ENCODE measurements at regions not wholly inside any gene's neighbourhood (a gene's known extent, or its start where the extent isn't known, plus 50 kb on each side); places are given as distances from the start of the nearest gene placed in this dataset.
"Not testable (repeated sequence)": the region's sequence is repeated elsewhere in the genome, so short reads cannot be mapped to it uniquely, and the experiment has no call there.

DNA sequence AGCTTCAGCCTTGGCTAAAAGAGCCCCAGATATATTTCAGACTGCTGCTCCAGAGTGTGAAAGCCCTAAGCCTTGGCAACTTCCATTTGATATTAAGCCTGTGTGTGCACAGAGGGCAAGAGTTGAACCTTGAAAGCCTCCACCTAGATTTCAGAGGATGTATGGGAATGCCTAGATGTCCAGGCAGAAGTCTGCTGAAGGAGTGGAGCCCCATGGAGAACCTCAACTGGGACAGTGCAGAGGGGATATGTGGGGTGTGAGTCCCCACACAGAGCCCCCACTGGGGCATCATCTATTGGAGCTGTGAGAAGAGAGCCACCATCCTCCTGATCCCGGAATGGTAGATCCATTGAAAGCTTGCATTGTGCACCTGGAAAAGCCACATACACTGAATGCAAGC is 1784.8 kb upstream of the CDH9 start:
- DNase-seq, result no peak

GRCh38 chr5:28822071-28822470 is 1783.7 kb upstream of the CDH9 start:
- DNase-seq, result no peak

GRCh38 chr5:28810751-28811136 is 1772.4 kb upstream of the CDH9 start:
- DNase-seq, result no peak

DNA sequence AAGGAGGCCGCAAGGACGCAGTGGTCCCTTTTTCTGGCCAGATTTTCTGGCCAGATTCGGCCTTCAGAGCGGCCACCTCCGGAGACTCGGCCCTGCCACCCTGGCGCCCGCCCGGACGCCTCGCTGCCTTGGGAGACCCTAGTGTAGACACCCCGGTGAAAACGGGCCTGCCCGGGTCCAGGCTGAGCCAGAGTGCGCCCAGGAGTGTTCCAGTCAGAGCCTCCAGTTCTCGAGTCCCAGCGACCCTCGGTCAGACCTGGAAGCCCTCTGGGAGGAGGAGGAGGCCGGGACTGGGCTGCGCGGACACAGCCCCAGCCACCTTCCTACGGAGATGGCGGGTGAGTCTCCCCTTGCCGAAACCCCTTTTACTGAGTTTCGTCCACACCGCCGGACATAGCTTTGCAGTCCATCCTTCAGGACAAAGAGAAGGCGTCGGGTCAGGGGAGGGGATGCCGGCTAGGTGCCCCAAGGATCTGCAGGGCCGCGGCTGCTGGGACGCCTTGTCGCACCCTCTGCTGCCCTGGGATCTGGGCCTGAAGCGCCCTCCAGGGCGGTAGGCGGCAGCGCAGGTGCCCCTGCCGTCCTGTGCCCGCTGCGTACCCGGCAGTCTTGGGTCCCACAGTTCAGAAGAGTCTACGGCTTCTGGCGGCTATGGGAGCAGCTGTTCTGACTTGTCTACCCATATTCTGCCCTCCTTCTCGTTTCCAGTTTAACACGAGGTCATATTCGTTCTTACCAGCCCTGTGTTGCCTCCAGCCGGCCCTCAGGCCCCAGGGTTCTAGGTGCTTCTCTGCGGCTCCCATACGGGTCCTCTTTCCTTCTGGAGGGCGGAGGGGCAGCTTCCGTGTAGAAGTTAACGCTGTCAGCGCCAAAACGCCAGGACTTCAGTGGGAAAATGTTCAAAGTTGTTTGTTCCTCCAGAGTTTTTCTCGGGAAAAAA is 1771.7 kb upstream of the CDH9 start:
- DNase-seq, result no peak

DNA sequence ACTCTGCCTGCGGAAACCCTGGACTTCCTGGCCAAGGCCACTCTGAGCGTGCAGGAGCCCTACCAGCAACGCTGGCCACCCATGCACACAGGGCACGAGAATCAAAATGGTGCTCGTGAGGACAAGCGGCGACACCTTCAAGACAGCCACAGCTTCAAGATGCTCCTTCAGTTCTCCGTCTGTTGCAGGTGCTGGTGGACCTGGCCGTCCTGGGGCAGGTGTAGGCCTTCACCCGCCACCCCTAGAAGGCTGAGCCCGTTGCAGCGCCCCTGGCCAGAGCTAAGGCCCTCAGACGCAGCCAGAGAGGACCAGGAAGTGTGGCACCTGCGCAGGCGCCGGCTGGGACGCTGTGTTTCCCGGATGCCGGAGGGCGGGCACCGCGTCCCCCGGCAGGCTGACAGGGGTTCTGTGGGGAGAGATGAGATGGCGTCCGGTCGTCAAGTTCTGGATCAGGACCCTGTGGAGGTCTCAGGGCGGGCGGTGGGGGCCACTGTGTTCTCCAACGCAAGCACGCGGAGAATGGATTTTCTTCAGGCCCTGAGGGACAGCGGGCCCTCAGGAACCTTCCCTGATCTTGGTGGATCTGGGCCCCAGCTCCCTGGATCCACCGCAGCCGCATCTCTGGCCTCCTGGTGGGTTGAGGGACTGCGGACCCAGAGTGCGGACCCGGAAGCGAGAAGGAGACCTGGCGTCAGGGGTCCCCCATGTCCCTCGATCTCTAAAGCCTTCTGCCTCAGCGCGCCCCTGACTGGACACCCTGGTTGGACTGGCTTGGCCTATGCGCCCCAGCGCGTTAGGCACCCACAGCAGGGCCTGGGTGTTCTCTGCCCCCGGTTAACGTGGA is 1770.8 kb upstream of the CDH9 start:
- no peak for DNase-seq

GRCh38 chr5:28807195-28807729 is 1768.9 kb upstream of the CDH9 start:
- DNase-seq, result no peak

DNA sequence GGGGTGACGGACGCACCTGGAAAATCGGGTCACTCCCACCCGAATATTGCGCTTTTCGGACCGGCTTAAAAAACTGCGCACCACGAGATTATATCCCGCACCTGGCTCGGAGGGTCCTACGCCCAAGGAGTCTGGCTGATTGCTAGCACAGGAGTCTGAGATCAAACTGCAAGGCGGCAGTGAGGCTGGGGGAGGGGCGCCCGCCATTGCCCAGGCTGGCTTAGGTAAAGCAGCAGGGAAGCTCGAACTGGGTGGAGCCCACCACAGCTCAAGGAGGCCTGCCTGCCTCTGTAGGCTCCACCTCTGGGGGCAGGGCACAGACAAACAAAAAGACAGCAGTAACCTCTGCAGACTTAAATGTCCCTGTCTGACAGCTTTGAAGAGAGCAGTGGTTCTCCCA is 1760.6 kb upstream of the CDH9 start:
- not testable (repeated sequence) for DNase-seq

- no peak for DNase-seq
These were observed 1750.6 kb upstream of the CDH9 start for GRCh38 chr5:28788954-28789353.

DNA sequence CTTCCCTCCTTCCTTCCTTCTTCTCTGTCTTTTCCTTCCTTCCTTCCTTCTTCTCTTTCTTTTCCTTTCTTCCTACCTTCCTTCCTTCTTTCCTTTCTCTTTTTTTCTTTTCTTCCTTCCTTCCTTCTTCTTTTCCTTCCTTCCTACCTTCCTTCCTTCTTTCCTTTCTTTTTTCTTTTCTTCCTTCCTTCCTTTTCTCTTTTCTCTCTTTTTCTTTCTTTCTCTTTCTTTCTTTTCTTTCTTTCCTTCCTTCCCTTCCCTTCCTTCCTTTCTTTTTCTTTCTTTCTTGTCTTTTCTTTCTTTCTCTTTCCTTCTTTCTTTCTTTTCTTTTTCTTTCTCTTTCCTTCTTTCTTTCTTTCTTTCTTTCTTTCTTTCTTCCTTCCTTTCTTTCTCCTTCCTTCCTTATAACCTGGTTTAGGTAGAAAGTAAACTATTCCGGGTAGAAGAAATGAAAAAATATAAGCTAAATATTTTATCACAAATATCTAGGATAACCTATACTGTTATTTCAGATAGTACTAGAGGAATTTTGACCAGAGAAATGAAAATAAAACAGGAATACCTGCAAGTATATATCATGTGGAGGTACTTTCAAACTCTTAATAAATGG is 1741.8 kb upstream of the CDH9 start:
- no peak for DNase-seq

- no peak for DNase-seq
These were observed 1740.9 kb upstream of the CDH9 start for GRCh38 chr5:28779161-28779754.

DNA sequence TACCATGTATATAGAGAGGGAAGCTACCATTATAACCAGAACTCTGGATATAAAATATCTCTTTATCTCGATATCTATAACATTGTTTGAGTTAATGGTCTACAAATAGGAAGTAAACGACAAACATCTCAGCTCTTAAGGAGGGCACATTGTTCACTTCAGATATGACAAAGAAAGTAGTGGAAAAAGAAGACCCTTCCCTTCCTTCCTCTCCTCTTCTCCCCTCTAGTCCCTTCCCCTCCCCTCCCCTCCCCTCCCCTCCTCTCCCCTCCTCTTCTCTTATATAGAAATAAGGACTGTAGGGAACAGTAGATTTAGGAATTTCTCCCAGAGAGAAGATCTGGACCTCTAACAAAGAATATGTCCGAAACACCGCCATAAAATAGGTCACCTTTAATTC is 1731.9 kb upstream of the CDH9 start:
- no peak for DNase-seq

- DNase-seq, result no peak
These were observed 1728.3 kb upstream of the CDH9 start for GRCh38 chr5:28766565-28767158.

- no peak for DNase-seq
These were observed 1713.0 kb upstream of the CDH9 start for GRCh38 chr5:28751396-28751795.

DNA sequence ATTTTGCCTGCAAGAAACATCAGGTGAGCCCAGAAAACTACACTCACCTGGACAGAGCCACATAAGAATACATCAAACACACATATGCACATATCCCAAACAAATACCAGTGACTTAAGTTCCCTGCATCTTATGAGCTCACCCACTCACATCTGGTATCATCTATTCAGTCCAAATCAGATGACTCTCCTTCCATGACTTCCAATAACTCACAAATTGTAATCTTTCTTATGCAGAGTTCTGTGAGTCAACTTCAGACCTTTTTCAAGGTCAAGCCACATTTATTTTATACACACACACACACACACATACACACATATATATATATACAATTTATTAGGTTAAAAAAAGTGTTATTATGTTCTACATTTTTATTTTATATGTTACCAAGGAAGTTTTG is 1711.9 kb upstream of the CDH9 start:
- DNase-seq, result no peak

DNA sequence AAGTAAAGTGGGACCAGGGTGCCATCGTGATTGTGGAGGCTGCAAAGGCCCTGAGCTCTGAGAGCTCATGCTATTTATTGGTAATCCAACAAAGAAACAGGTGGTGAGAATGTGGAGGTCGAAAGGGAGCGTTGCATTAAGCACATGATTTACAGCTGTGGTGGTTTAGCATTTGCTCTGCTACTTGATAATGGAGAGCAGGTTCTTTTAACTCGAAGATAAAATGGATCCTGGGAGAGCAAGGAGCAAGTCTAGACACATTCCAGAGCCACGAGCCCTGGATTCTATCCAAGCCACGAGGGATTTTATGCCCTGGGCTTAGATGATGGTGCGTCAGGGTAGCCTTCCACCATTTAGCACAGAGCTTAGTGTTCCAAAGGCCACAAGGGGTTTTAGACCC is 1710.1 kb upstream of the CDH9 start:
- no peak for DNase-seq

GRCh38 chr5:28743716-28744110 is 1705.3 kb upstream of the CDH9 start:
- DNase-seq, result no peak

DNA sequence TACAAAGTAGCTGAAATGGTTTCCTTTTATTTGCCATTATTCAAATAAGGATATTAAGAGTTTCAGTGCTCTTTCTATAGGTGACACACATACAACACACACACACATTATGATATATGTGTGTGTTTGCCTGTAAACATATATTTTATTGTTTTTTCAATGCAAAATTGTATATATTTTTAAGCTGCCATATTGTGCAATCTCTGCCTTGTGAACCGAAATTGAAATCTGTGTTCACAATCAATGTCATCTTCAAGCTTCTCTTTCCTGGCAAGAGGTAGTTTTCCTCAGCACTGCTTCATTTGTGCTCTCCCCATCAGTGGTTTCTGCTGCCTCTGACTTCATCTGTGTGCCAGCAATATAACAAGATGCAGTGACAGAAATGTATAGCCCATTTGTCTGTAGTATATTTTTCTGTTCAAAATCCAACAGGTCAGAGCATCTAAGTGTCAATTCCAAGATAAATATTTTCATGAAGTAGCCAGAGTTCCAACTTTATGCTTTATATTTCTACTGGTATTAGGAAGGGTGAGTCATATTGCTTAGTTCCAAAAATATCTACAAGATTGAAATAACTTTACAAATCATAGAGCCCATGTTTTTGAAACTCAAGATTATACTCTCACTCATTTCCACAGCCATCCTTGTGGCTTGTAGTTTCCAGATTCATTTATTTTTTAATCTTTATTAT is 1704.8 kb upstream of the CDH9 start:
- DNase-seq, result no peak

DNA sequence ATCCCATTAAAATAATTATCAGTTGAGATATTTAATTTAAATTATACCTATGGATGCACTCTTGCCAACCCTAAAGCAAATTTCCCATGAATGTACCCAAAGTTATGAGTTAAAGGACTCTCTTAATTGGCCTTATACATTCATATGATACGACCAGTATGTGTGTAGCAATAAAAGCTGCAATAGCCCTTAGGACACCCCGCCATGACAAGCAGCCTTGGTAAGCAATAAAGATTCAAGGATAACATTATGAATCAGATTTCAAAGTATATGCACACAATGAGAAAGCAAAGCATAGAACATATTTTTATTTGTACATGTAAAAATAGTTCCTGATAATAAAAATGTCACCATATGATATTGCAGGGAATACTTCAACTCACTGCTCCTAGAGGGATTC is 1699.3 kb upstream of the CDH9 start:
- DNase-seq, result no peak

DNA sequence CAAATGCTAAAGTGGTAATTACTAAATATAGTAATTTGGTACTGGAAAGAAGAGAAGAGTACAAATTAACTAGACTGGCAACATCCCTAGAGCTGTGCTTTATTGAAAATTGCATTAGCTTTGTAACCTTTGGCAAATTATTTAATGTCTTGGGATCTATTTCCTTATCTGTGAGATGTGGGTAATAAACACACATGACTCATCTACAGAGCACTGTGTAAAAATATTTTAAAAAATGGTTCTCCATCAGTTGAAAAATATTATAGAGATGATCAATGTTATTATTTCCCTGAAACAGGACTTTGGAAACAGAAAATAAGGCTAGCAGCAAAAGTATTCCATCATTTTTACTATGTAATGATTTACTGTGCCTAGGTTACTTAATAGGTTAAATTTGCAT is 1698.8 kb upstream of the CDH9 start:
- DNase-seq, result no peak

- no peak for DNase-seq
These were observed 1696.0 kb upstream of the CDH9 start for GRCh38 chr5:28734396-28734795.

GRCh38 chr5:28729067-28729466 is 1690.7 kb upstream of the CDH9 start:
- DNase-seq, result no peak

- DNase-seq, result no peak
These were observed 1688.4 kb upstream of the CDH9 start for GRCh38 chr5:28726815-28727214.

Measured in CD4-positive, alpha-beta T cell treated with Interleukin-17A for 1 hour (primary cell).